GM19467 (cell line): ENCODE measurements at regions not wholly inside any gene's neighbourhood (a gene's known extent, or its start where the extent isn't known, plus 50 kb on each side); places are given as distances from the start of the nearest gene placed in this dataset.

Experiments used
- ATAC-seq: cut with Tn5 transposase; IDR thresholded peaks from one replicate; pipeline ENCODE4 v1.9.1; 2021; ENCODE audit warnings: mild to moderate bottlenecking, moderate library complexity; ENCODE audit not compliant: unreplicated experiment

DNA sequence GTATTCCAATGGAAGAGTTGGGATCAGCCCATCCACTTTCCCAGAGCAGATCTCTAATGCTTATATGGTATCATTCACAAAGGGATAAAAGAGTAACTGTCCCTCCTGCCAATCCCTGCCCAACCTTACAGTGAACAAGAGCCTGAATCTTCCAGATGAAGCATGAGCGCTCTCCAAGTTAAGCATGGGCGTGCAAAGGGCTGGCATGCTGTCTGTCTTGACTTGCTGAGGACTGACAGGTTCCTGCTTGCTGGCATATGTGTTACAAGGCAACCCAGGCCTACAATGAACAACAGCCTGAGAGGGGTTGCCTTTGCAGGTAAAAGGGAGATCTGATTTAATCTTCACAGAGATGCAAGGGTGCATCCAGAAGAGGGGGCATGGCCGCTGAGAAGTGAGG is 155.6 kb upstream of the SOD1 start:
- ATAC-seq = no peak

DNA sequence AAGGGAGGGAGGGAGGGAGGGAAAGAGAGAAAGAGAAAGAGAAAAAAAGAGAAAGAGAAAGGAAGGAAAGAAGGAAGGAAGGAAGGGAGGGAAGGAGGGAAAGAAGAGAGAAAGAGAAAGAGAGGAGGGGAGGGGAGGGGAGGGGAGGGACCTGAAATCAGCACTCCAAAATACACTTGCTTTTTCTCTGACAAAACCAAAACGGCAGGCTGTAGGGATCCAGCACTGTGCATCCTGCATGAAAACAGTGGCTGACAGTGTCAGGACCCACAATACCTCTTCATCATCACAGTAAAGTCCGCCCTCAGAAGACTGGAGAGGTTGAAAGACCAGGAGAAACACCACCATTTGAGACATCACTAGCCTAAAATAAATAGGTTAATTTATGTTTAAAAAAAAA is 156.0 kb upstream of the SOD1 start:
- no peak for ATAC-seq

DNA sequence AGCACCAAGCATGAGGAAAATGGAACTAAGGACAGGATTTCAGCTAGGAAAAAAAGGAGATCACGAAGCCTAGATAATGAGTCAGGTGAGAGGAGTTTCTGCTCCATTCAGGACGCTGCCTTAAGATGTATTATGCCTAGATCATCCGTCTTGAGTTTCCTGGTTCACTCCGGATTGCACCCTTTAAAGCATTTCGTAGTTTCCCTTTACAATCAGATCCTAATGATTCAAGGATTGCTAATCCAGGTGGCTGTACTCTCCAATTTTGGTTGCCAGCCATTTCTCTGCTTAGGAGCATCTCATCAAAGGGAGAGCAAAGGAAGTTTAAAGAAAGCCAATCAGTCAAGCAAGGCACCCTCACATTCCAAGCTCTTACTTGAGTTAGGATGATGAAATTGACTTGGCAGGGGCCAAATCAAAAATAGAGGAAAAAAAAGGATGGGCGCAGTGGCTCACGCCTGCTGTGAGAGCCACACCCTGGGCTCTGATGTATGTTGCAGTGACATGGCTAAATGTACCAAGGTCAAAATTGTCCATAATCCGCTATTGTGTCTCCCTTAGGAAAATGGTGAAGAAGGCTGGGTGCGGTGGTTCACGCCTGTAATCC is 156.9 kb upstream of the SOD1 start:
- ATAC-seq = no peak

DNA sequence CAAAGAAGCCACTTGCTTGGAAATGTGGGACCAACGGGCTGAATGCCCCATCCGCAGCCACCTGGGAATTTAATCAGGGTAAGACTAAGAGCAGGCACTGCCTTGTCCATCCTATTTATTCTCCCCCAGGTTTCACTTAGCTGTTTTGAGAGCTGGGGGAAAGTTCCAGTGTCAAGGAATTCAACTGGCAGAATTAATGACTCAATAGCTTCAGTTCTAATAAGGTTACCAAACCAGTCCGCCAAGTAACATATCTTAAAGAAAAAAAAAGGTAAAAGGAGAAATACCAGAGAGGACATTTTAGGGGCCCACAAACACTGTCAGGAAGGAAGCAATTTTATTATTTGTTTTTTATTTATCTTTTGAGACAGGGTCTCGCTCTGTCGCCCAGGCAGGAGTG is 157.6 kb upstream of the SOD1 start:
- no peak for ATAC-seq

DNA sequence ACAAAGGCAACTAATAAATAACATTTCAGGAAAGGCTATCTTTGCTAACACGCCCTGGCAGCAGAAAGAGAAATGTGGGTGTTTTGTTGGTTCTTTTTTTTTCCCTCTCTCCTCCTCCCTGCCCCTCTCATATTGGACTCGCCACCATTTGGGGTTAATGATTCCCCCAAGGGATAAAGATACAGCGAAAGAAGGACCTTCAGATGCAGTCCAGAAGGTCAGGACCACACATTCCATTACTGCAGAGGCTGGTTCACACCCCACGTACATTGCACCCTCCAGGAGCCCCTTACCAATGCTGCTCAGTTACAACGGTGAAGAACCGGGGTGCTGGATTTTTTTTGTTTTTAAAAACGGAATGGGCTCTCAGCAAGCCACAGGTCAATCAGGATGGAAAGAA is 156.9 kb upstream of the TIAM1 start:
- ATAC-seq = no peak

DNA sequence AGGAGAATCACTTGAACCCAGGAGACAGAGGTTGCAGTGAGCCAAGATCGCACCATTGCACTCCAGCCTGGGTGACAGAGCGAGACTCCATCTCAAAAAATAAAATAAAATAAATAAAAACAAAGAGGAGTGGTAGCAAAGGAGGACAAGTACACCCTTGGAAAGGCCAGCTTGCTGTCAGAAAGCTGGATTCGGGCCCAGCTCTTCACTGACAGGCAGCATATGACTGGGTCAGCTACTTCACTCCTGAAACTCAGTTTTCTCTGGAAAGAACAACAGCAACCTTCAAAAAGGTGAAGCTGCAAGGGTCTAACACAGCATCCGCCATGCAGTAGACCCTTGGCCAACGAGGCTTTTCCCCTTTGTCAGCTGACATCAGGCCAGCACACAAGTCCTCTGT is 156.0 kb upstream of the TIAM1 start:
- no peak for ATAC-seq

DNA sequence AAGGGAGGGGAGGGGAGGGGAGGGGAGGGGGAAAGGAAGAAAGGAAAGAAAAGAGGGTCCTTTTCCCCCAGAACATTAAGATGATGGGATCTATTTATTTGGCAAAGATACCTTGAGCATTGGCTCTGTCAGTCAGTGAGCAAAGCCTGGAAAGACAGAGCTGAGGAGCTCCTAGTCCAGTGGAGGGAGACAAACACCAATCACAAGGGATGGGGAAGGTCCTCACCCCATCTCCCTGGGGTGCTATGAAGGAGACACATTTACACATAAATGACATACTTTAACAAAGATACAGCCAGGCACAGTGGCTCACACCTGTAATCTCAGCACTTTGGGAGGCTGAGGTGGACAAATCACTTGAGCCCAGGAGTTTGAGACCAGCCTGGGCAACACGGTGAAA is 154.9 kb upstream of the TIAM1 start:
- no peak for ATAC-seq

DNA sequence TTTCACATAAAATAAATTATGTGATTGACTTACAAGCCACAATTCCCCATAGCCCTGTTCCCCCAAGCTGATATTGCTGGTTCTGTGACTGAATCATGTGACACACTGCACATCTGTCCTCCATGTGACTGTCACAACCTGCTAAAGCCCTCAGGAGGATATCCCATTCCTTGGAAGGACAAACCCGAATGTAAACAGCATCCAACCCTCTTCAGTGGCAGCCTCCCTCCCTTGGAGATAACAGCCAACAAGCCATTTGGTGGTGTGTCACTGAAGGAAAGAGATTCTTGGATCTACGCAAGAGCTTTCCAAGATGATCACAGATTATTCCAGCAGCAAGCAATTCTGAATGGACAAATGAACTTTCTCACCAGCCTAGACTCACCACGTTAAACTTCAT is 153.9 kb upstream of the TIAM1 start:
- no peak for ATAC-seq

DNA sequence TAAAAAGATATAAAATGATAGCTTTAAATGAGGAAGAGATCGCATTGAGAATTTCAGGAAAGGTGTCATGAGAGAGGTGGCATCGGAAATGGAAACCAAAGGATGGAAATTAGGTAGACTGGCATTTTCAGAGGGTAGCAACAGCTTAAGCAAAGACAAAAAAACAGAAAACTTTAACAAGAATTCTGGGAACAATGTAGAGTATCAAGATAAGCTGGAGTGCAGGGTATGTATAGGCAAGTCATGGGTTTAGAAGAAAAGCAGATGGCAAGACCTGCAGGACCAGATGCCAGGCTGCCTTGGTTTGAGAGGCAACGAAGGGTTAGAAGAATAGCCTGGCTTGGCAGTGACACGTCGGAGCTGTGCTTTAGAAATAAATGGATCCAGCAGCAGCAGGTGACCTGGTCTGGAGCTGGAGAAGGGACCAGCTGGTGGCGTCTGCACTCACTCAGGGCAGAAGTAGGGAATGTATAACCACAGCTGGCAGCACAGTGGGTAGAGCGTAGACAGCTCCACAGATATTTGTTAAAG is 149.4 kb upstream of the TIAM1 start:
- no peak for ATAC-seq

DNA sequence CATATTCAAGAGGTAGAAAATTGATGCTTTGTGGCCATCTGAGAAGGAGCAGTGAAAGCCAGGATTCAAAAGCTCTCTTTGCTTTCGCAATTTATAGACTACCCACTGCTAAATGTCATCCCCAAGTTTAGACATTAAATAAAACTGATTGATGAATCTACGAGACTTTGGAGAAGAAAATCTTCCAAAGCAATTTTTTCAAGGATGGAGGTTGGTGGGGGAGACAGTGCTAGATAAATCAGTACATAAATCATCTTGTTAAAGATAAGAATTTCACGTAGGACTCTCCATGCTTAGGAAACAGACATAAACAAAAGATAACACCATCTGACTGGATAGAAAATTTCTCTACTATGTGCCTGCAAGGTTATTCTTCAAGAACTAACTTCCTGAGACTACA is 147.6 kb upstream of the TIAM1 start:
- no peak for ATAC-seq

DNA sequence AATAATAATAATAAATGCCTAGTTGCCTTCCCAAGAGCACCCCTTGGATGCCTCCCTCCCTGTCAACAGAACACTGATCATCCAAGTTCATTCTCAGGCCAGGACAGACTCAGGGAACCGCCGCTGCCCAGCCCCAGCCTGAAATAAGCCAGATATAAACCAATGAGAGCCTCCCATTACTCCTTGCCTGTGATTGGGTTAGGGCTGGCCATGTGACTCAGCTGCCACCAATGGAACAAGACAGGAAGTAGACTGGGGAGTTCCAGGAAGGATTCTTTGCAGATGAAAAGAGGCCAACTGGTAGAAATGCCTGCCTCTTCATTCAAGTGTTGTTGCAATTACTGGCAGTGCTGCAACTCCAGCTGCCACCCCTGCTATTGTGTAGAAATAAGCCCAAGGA is 146.4 kb upstream of the TIAM1 start:
- ATAC-seq = no peak

DNA sequence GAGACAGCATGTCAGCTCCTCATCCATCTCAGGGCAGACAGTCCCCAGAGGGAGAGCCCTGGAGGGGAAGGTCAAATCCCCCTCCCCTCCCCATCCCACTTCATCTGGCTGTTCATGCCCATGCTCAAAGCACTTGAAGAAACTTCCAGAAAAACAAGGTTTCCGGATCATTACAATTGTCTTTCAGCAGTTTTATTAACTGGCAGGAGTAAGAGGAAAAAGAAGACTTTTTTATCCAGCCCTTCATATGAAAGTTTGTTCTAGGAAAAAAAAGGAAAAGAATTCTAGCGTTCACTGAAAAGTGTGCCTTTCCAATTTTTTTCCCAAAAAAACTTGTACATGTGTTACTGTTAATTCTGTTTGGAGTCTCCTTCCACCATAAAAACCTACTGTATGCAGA is 145.7 kb upstream of the TIAM1 start:
- no peak for ATAC-seq

DNA sequence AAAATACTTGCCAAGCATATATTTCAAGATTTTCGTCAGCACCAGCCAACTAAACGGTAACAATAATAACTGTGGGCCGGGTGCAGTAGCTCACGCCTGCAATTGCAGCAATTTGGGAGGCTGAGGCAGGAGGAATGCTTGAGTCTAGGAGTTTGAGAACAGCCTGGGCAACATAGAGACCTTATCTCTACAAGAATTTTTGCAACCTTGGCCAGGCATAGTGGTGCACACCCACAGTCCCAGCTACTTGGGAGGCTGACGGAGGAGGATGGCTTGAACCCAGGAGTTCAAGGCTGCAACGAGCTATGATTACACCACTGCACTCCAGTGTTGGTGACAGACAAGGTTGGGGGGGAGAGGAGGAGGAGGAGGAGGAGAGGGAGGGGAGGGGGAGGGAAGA is 145.0 kb upstream of the TIAM1 start:
- ATAC-seq = no peak

DNA sequence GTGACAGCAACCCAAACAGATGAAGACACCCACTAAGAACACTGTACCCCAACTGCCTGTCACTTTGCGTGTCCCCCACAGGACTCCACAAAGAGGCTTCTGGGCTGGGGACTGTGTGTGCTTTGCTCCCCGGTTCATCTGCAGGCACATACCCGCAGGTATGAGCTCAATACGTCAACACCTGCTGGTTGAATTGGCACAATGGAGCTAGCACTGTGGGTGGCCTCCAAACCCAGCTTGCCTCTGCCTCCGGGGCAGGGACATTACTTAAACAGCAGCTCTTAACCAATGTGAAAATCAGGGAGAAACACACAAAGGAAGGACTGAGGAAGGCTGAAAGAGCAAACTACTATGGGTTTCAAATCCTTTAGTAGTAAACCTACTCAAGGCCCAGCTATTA is 140.2 kb upstream of the TIAM1 start:
- ATAC-seq = no peak

DNA sequence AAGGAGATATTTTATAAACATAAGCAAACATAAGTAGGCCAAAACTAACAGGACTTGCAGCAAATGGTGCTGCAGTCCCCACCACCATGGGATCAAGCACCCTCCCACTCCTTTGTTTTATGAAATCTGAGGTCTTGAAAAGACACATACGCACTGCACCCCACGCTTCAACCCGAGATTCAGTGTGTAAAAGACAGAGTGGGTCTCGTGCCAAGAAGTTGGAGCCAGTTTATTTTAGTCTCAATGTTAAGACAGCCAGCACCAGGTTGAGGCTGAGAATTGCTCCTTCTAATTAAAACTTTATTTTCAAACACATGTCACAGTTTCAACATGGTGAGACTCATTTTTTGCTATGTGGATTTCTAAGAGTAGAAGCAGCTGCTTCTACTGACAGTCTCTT is 139.1 kb upstream of the TIAM1 start:
- ATAC-seq = no peak

DNA sequence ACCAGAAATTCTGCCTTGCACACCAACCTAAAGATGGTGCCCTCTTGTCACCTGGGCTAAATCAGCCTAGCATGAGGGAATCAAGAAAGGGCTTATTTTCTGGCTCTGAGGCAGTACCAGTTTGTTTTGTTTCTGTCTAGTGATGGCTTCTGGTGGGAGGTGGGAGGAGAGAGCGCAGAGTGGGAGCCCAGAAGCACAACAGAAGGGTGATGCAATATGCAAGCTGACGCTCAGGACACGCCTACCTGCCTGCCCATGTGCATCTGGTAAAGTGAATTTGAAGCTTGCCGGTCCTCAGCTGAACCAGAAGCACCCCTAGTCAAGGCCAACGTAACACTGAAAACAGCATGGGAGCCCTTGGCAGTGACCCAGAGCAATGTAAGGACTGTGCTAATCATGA is 138.4 kb upstream of the TIAM1 start:
- ATAC-seq = no peak

DNA sequence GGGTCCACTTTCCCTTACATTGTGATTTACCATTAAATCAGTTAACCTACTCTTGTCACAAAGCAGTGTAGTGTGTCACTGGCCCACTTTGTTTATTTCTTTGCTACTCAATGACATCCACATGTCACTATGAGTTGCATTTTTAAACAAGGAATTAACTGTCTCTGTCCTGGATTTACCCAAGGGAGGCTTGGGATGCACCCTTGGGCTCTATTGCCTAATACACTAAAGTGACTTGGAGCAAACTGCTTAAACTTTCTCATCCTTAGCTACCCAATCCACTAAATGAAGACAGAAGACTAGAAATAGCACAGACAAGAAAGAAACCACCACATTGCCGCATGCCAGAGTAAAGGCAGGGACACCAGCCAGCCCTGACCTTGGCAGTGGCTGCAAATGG is 136.2 kb upstream of the TIAM1 start:
- no peak for ATAC-seq

DNA sequence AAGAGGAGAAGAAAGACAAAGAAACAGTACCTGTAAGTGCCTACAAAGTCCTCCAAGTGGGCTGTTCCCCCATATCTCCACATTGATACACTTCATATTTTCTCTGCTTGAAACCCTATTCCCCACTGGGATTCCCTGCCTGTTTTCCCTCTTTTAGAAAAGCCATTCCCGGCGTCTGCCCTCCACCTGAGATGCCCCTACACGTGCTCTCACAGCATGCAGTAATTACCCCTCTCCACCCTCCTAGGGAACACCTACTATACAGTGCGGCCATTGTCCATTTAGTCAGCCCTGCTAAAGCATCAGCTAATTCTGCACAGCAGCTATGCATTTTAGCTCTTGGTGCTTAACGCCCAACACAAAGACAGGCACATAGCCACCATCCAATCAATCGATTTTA is 135.7 kb upstream of the TIAM1 start:
- ATAC-seq = no peak

DNA sequence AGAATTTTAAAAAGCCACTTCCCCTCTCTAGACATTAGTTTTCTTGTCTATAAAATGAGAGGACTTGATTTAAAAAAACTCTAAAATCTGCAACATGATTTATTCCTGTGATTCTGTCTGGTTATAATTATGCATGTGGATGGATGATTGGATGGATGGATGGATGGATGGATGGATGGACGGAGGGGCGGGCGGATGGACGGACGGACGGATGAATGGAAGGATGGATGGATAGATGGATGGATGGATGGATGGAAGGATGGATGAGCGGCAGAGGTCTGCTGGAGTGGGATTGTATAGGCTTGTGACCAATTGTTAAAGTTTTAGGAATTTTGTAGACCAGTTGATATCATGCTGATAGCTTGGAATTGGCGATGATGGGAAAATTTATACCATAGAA is 135.2 kb upstream of the TIAM1 start:
- ATAC-seq = no peak

DNA sequence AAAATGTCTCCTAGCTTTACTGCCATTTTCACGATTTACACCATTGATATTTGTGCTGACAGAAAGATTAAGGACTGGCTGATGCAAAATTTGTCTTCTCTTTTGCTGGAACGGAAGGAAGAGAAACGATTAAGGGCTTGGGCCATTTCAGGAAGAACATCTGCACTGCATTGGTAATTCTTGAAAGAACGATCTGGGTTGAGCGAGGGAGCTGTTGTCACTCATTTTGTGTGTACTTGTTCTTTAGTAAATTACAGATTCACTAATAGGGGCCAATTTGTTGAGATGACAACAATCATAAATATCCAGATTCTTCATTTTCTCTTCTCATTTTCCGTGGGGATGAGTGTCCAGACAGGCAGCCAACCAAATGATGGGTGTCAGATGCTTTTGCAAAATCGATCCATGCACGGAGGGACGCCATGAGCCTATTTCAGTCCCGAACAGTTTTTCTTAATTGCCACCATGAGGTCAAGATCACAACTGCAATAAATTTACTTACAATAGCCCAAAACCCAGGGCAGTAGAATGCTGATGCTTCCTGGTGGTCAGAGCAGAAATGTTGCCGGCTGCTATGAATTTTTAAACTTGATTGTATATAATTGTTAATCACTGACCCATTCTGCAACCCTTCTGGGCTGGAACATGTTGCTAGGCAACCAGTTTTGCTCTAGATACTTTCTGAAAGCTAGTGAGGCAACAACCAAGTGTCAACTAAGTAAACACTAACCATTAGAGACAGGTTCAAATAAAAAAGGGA is 132.4 kb upstream of the TIAM1 start:
- ATAC-seq = no peak

DNA sequence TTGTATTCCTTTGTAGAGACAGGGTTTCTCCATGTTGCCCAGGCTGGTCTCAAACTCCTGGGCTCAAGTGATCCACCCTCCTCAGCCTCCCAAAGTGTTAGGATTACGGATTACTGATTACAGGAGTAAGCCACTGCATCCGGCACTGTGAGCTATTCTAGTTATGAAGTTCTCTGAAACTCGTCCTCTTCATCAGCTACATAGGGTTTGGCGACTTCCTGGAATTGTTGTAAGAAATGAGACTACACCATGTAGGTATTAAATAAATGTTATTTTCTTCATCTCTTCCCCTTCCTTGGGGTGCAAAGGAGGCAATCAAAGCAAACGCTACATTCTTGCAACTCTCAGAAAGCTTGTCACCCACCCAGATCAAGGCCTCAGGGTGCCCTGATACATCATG is 131.2 kb upstream of the TIAM1 start:
- ATAC-seq = no peak

DNA sequence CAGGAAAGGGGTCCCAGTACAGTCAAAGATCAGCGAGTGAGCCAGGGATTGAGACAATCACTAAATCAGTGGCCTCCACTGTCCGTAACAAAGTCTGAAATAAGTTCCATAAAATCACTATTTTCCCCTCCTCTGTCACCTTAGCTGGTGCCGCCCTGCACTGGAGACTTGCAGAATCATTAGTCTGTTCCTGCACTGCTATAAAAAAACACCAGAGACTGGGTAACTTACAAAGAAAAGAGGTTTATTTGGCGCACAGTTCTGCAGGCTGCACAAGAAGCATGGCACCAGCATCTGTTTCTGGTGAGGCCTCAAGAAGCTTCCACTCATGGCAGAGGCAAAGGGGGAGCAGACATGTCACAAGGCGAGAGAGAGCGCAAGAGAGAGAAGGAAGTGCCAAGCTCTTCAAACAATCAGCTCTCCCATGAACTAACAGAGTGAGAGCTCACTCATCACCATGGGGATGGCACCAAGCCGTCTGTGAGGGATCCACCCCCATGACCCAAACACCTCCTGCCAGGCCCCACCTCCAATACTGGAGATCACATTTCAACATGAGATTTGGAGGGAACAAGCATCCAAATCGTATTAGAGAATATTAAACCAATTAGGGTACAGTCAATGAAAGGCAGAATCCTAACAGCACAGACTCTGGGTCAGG is 129.8 kb upstream of the TIAM1 start:
- ATAC-seq = no peak
